HepG2 (cell line): ENCODE measurements at regions not wholly inside any gene's neighbourhood (a gene's known extent, or its start where the extent isn't known, plus 50 kb on each side); places are given as distances from the start of the nearest gene placed in this dataset.

Experiments used
- ATAC-seq: fragments of 200-7000 bp; cut with Tn5 transposase; 3 replicates; pipeline ENCODE4 v1.9.1; 2020; ENCODE audit warnings: mild to moderate bottlenecking, moderate library complexity
- BruUV-seq: library from RNA; stranded (reverse); fragments of 400-500 nt; replicated peaks from 2 replicates; lab custom pipeline; 2021; lab: Mats Ljungman, UMichigan
- CTCF ChIA-PET: fragments of 300-600 bp; formaldehyde crosslinking; extraction: SDS; loops from one replicate; lab custom pipeline; 2021; ENCODE audit warnings: low total read pairs, inconsistent platforms, low intra/inter-chr PET ratio; lab: Yijun Ruan, JAX
- POLR2A ChIA-PET: fragments of 350-600 bp; sonication (Branson Sonifier 250); formaldehyde crosslinking; loops from one replicate; lab custom pipeline; 2020; ENCODE audit warnings: antibody characterized with exemption, inconsistent platforms; lab: Yijun Ruan, JAX
- DNase-seq: peaks from one replicate; pipeline ENCODE4 v3.0.0-alpha.2; 2015; ENCODE audit warnings: low spot score
- FAIRE-seq: peaks from 3 replicates; lab custom pipeline; 2011; peaks lifted over from hg19 to GRCh38; lab: Jason Lieb, UNC
- H2AFZ ChIP-seq: one replicate; pipeline ENCODE4 v1.6.1; 2011; ENCODE audit warnings: low read length, inconsistent platforms
- H3K27ac ChIP-seq: fragments of 300-600 bp; 3 replicates; pipeline ENCODE4 v1.8.0; 2011; ENCODE audit warnings: mixed run types, mild to moderate bottlenecking, mixed read lengths, low read length, inconsistent platforms; ENCODE audit not compliant: insufficient read depth; ENCODE audit errors: extremely low read length
- H3K27me3 ChIP-seq, 2 experiments: fragments of 200-600 bp in 1 of 2; 2 replicates in 1 of 2; 3 replicates in 1 of 2; pipeline versions ENCODE4 v1.6.0 to v1.8.0; 2011; ENCODE audit warnings: low read length in 2 of 2, mild to moderate bottlenecking in 2 of 2, moderate library complexity in 2 of 2, inconsistent platforms in 1 of 2; ENCODE audit not compliant: insufficient read depth in 2 of 2, control insufficient read depth in 1 of 2
- H3K36me3 ChIP-seq, 2 experiments: fragments of 200-600 bp in 1 of 2; replicated peaks in 1 of 2; 2 replicates in 1 of 2; 3 replicates in 1 of 2; pipeline versions ENCODE4 v1.5.1 to v1.8.0; 2011; ENCODE audit warnings: low read length in 2 of 2, inconsistent platforms in 1 of 2; ENCODE audit not compliant: insufficient read depth in 2 of 2, control insufficient read depth in 1 of 2
- H3K4me1 ChIP-seq: 2 replicates; pipeline ENCODE4 v1.5.1; 2012; ENCODE audit warnings: low read length, inconsistent platforms; ENCODE audit not compliant: insufficient read depth
- H3K4me2 ChIP-seq: 2 replicates; pipeline ENCODE4 v1.6.0; 2011; ENCODE audit warnings: low read depth, low read length, inconsistent platforms
- H3K4me3 ChIP-seq, 3 experiments: fragments of 200-600 bp in 1 of 3; sonication (generic), shearing (Covaris generic) in 1 of 3; replicated peaks in 1 of 3; 2 replicates each; pipeline ENCODE4 v1.5.1; 2011 to 2016; ENCODE audit warnings: low read length in 3 of 3, inconsistent platforms in 2 of 3, low read depth in 2 of 3, mild to moderate bottlenecking in 2 of 3, control low read depth in 1 of 3, mixed read lengths in 1 of 3; ENCODE audit not compliant: insufficient read depth in 1 of 3
- H3K79me2 ChIP-seq: one replicate; pipeline ENCODE4 v1.6.1; 2011; ENCODE audit warnings: low read length, inconsistent platforms; ENCODE audit not compliant: insufficient read depth
- H3K9ac ChIP-seq: 2 replicates; pipeline ENCODE4 v1.6.0; 2011; ENCODE audit warnings: mild to moderate bottlenecking, low read depth, low read length, inconsistent platforms; ENCODE audit not compliant: insufficient read depth
- H3K9me3 ChIP-seq: 2 replicates; pipeline ENCODE4 v1.5.1; 2012; ENCODE audit warnings: mild to moderate bottlenecking, low read length
- H4K20me1 ChIP-seq: 2 replicates; pipeline ENCODE4 v1.6.0; 2011; ENCODE audit warnings: inconsistent platforms, mild to moderate bottlenecking, low read length, moderate library complexity; ENCODE audit not compliant: insufficient read depth
- FOXK1 ChIP-seq: sonication (generic); formaldehyde crosslinking; IDR thresholded peaks from 2 replicates; pipeline ENCODE4 v1.4.0; 2020; ENCODE audit warnings: low read depth, missing genetic modification reagents, borderline replicate concordance
- SNAPC5 ChIP-seq: sonication (generic); formaldehyde crosslinking; IDR thresholded peaks from 2 replicates; pipeline ENCODE4 v1.8.1; 2023; ENCODE audit warnings: mild to moderate bottlenecking, missing genetic modification reagents, borderline replicate concordance
- ZBTB7A ChIP-seq: sonication (generic); formaldehyde crosslinking; IDR thresholded peaks from 2 replicates; pipeline ENCODE4 v1.8.0; 2022; ENCODE audit warnings: mild to moderate bottlenecking, missing genetic modification reagents
- ZNF264 ChIP-seq: sonication (generic); formaldehyde crosslinking; IDR thresholded peaks from 2 replicates; pipeline ENCODE4 v1.4.0; 2020; ENCODE audit warnings: missing genetic modification reagents
- ZNF572 ChIP-seq: sonication (generic); formaldehyde crosslinking; IDR thresholded peaks from 2 replicates; pipeline ENCODE4 v1.5.1; 2020; ENCODE audit warnings: mild to moderate bottlenecking, missing genetic modification reagents
- ZNF580 ChIP-seq: IDR thresholded peaks from 2 replicates; pipeline ENCODE4 v1.6.1; 2016; ENCODE audit warnings: low read depth, borderline replicate concordance
- ZNF768 ChIP-seq: sonication (generic); formaldehyde crosslinking; IDR thresholded peaks from 2 replicates; pipeline ENCODE4 v1.4.0; 2020; ENCODE audit warnings: missing genetic modification reagents
- WGBS: methylation state at CpG from one replicate; pipeline ENCODE4 v1.1.6; 2017; ENCODE audit warnings: low lambda C conversion rate; 5-methylcytosine and 5-hydroxymethylcytosine counted together
- in situ Hi-C: cut with HindIII; loops from 2 replicates; pipeline ENCODE4 v1.10.0; 2017; ENCODE audit warnings: low pct_unique_long_range_greater_than_20kb; ENCODE audit not compliant: extremely low pct_ligation_motif_present
- intact Hi-C: fragments of 100-400 bp; cut with micrococcal nuclease; formaldehyde crosslinking; loops from one replicate; pipeline ENCODE4 v1.10.0; 2022; ENCODE audit not compliant: unreplicated experiment

GRCh38 chr19:33888665-33889064 lies 92.0 kb downstream of the KCTD15 start:
- POLR2A ChIA-PET = no interaction called here
- FAIRE-seq = no peak
- no peak for TF ChIP-seq FOXK1 (CRISPR knock-in tag)
- TF ChIP-seq ZNF580 (CRISPR knock-in tag) = no peak
- TF ChIP-seq ZNF768 = peak; percentile 86
- TF ChIP-seq, all 625 proteins: peak for 1
- BruUV-seq = no TSS peak
- no peak overlapping the region for H3K27ac ChIP-seq
- intact Hi-C loops (no loop called here), in situ Hi-C loops (no loop called here)
- H3K27me3 ChIP-seq = peaks cover 2 to 26% of the 10 kb centered on the region in 2 experiments; a peak in 3 of 5 replicates
- H3K9me3 ChIP-seq = no peaks in the 10 kb centered on the region
- DNase-seq = no peak
- H3K4me1 ChIP-seq = no peaks in the 10 kb centered on the region
- CTCF ChIA-PET = no interaction called here
- 54% methylated on average over 3 of the region's 3 CpGs for whole genome bisulfite sequencing
- H4K20me1 ChIP-seq = no peaks in the 10 kb centered on the region
- H3K4me3 ChIP-seq = no peak overlapping the region
- no peak overlapping the region for H2AFZ ChIP-seq
- H3K4me2 ChIP-seq = no peak overlapping the region
- no peaks in the 10 kb centered on the region for H3K79me2 ChIP-seq
- no peak overlapping the region for H3K9ac ChIP-seq
- no peak for ATAC-seq
- H3K36me3 ChIP-seq = no peaks in the 10 kb centered on the region

GRCh38 chr19:33890569-33890968 lies 93.9 kb downstream of the KCTD15 start:
- in situ Hi-C loops = no loop called here
- Histone ChIP-seq H3K9ac (no peak overlapping the region), H3K4me2 (no peak overlapping the region), H3K4me3 (no peak overlapping the region), H3K4me1 (no peaks in the 10 kb centered on the region), H3K79me2 (no peaks in the 10 kb centered on the region), H3K9me3 (no peaks in the 10 kb centered on the region), H4K20me1 (no peaks in the 10 kb centered on the region), H3K36me3 (no peaks in the 10 kb centered on the region), H3K27me3 (peaks cover 0 to 26% of the 10 kb centered on the region in 2 experiments; a peak in 3 of 5 replicates), H3K27ac (no peak overlapping the region)
- DNase-seq = no peak
- no peak for FAIRE-seq
- POLR2A ChIA-PET = no interaction called here
- ATAC-seq = no peak
- 0% methylated on average over 2 of the region's 2 CpGs for WGBS
- TF ChIP-seq ZNF572 (CRISPR knock-in tag) = no peak
- TF ChIP-seq ZBTB7A (CRISPR knock-in tag) = no peak
- no peak for TF ChIP-seq SNAPC5
- TF ChIP-seq ZNF264 (CRISPR knock-in tag) = no peak
- TF ChIP-seq, all 625 proteins: peak for 0
- no peak overlapping the region for H2AFZ ChIP-seq
- no TSS peak for BruUV-seq
- CTCF ChIA-PET = no interaction called here
- intact Hi-C loops = no loop called here
